Astrocyte (in vitro differentiated cells and primary cell): ENCODE measurements at regions not wholly inside any gene's neighbourhood (a gene's known extent, or its start where the extent isn't known, plus 50 kb on each side); places are given as distances from the start of the nearest gene placed in this dataset.

Source experiments
- CTCF ChIP-seq: IDR thresholded peaks from 2 replicates; pipeline ENCODE4 v1.5.1; 2011; ENCODE audit warnings: low read depth, mild to moderate bottlenecking, inconsistent platforms, low read length, moderate library complexity; ENCODE audit not compliant: insufficient read depth
- EZH2 ChIP-seq: IDR thresholded peaks from 2 replicates; pipeline ENCODE4 v1.6.1; 2012; ENCODE audit warnings: mild to moderate bottlenecking, low read length, inconsistent platforms; ENCODE audit not compliant: insufficient read depth

- no peak for TF ChIP-seq CTCF
- TF ChIP-seq EZH2, result no peak
Observed at GRCh38 chr12:98188650-98189077, 326.7 kb upstream of the TMPO start.
